ENCODE measurements at regions not wholly inside any gene's neighbourhood (a gene's known extent, or its start where the extent isn't known, plus 50 kb on each side); places are given as distances from the start of the nearest gene placed in this dataset.
A peak's percentile ranks its signal among the peaks of the same experiment; 100 is the strongest.
"Not testable (repeated sequence)": the region's sequence is repeated elsewhere in the genome, so short reads cannot be mapped to it uniquely, and the experiment has no call there.

GRCh38 chr22:25334631-25335030, 115.2 kb downstream of the CRYBB2 start:
- H3K27me3 Mint-ChIP-seq; H3K36me3 Mint-ChIP-seq; H3K4me3 Mint-ChIP-seq; ATAC-seq (ENCODE audit: low read depth); H3K4me1 Mint-ChIP-seq; POLR2A ChIA-PET; H3K27ac Mint-ChIP-seq; H3K9me3 Mint-ChIP-seq; DNase-seq: not testable (repeated sequence)

DNA sequence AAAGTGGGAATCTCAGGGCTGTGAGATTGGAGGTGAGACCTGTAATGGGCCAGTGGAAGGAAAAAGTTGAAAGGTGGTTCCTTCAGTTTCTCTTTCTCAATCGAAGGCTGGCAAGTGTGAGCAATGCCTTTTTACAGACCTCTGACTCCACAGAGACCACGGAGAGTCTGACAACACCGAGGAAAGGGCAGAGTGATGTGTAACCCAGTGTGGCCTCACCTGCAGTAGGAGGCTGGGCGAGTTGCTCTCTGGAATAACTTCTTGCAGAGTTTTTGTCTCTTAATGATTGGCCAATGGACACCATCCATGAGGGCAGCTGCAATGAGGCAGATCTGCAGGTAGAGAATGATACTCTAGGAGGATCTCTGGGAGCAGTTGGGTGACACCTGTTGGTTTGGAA, 115.8 kb downstream of the CRYBB2 start:
- H3K27ac Mint-ChIP-seq; DNase-seq; H3K27me3 Mint-ChIP-seq; H3K4me3 Mint-ChIP-seq; POLR2A ChIA-PET; ATAC-seq (ENCODE audit: low read depth); H3K36me3 Mint-ChIP-seq; H3K4me1 Mint-ChIP-seq; H3K9me3 Mint-ChIP-seq: not testable (repeated sequence)

GRCh38 chr22:25340536-25340935, 121.1 kb downstream of the CRYBB2 start:
- DNase-seq; H3K27ac Mint-ChIP-seq; H3K36me3 Mint-ChIP-seq; H3K4me1 Mint-ChIP-seq; H3K4me3 Mint-ChIP-seq; H3K27me3 Mint-ChIP-seq; H3K9me3 Mint-ChIP-seq; ATAC-seq (ENCODE audit: low read depth); POLR2A ChIA-PET: not testable (repeated sequence)

DNA sequence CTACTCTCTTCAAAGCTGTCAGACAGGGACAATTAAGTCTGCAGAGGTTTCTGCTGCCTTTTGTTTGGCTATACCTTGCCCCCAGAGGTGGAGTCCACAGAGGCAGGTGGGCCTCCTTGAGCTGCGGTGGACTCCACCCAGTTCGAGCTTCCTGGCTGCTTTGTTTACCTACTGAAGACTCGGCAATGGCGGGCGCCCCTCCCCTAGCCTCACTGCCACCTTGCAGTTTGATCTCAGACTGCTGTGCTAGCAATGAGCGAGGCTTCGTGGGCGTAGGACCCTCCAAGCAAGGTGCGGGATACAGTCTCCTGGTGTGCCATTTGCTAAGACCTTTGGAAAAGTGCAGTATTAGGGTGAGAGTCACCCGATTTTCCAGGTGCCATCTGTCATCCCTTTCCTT, 124.9 kb downstream of the CRYBB2 start:
- ATAC-seq (ENCODE audit: low read depth); H3K4me3 Mint-ChIP-seq; H3K27ac Mint-ChIP-seq; H3K27me3 Mint-ChIP-seq; H3K9me3 Mint-ChIP-seq; H3K4me1 Mint-ChIP-seq; POLR2A ChIA-PET; DNase-seq: not testable (repeated sequence)
- peaks cover 21% of the 10 kb centered on the region for H3K36me3 Mint-ChIP-seq

- Mint-ChIP-seq H3K9me3 (peaks cover 4% of the 10 kb centered on the region), H3K27me3 (no peaks in the 10 kb centered on the region), H3K4me3 (no peak overlapping the region), H3K27ac (no peak overlapping the region), H3K36me3 (peaks cover 28% of the 10 kb centered on the region), H3K4me1 (no peaks in the 10 kb centered on the region)
- POLR2A ChIA-PET: no interaction called here
- ATAC-seq (ENCODE audit: low read depth): no peak
- no peak for DNase-seq
These were observed 127.7 kb downstream of the CRYBB2 start for GRCh38 chr22:25346859-25347751.

DNA sequence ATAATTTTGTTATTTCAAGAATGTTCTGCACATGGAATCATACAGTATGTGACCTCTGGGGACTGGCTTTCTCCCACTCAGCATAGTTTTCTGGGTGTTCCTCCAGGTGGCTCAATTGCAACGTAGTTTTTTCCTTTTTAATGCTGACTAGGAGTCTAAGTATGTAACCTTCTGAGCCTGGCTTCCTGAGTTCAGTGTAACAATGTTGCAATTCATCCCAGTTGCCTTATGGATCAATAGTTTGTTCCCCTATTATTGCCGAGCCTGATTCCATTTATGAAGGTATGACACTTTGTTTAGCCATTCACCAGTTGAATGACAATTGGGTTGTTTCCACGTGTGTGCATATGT, 128.3 kb downstream of the CRYBB2 start:
- DNase-seq: no peak
- no peak overlapping the region for H3K4me3 Mint-ChIP-seq
- POLR2A ChIA-PET: no interaction called here
- peaks cover 27% of the 10 kb centered on the region for H3K36me3 Mint-ChIP-seq
- H3K27me3 Mint-ChIP-seq: no peaks in the 10 kb centered on the region
- no peak for ATAC-seq (ENCODE audit: low read depth)
- no peak overlapping the region for H3K27ac Mint-ChIP-seq
- peaks cover 3% of the 10 kb centered on the region for H3K9me3 Mint-ChIP-seq
- H3K4me1 Mint-ChIP-seq: no peaks in the 10 kb centered on the region

DNA sequence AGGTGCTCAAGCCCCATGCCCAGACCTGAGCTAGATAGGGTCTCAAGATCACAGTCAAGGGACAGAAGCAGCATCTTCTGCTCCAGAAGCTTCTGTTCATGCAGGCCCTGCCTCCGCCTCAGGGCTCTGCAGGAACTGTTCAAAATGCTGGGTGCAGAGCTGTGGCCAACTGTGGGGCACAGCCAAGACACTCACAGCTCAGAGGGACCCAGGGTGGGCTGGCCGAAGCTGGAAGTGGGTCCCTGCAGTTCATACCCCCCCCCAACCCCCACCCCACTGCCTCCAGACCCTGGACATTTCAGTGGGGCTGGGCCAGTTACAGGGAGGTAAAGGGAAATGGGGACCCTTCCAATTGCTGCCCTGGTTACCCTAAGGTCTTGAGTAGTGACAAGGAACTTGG, 129.0 kb downstream of the CRYBB2 start:
- Mint-ChIP-seq H3K27ac (no peak overlapping the region), H3K36me3 (peaks cover 27% of the 10 kb centered on the region), H3K4me3 (no peak overlapping the region), H3K4me1 (no peaks in the 10 kb centered on the region), H3K27me3 (no peaks in the 10 kb centered on the region), H3K9me3 (peaks cover 3% of the 10 kb centered on the region)
- ATAC-seq (ENCODE audit: low read depth) (no peak), DNase-seq (no peak)
- POLR2A ChIA-PET: no interaction called here

DNA sequence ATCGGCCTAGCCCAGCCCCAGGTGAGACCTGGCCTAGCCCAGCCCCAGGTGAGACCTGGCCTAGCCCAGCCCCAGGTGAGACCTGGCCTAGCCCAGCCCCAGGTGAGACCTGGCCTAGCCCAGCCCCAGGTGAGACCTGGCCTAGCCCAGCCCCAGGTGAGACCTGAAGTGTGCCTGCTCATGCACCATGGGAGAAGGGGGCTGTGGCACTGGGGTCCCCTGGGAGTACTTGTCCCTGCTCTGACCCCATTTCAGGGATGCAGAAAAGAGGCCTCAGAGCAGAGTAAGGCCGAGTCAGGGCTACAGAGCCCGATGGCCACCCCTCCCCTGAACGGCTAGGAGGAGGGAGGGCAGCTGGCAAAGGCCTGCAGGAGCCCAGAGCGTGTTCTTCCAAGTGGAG, 129.6 kb downstream of the CRYBB2 start:
- DNase-seq: not testable (repeated sequence)
- peaks cover 30% of the 10 kb centered on the region for H3K36me3 Mint-ChIP-seq

GRCh38 chr22:25350551-25350971, 131.1 kb downstream of the CRYBB2 start:
- no peak for DNase-seq

More for the DNA sequence above, 129.6 kb downstream of the CRYBB2 start:
- not testable (repeated sequence) for H3K4me1 Mint-ChIP-seq; ATAC-seq (ENCODE audit: low read depth); H3K27ac Mint-ChIP-seq; H3K4me3 Mint-ChIP-seq; H3K27me3 Mint-ChIP-seq; H3K9me3 Mint-ChIP-seq
- POLR2A ChIA-PET: interaction anchor here (0.6 kb wide), 1 partner anchor 10 kb away, joined by 3 read pairs; no protein-coding TSS in a partner anchor

DNA sequence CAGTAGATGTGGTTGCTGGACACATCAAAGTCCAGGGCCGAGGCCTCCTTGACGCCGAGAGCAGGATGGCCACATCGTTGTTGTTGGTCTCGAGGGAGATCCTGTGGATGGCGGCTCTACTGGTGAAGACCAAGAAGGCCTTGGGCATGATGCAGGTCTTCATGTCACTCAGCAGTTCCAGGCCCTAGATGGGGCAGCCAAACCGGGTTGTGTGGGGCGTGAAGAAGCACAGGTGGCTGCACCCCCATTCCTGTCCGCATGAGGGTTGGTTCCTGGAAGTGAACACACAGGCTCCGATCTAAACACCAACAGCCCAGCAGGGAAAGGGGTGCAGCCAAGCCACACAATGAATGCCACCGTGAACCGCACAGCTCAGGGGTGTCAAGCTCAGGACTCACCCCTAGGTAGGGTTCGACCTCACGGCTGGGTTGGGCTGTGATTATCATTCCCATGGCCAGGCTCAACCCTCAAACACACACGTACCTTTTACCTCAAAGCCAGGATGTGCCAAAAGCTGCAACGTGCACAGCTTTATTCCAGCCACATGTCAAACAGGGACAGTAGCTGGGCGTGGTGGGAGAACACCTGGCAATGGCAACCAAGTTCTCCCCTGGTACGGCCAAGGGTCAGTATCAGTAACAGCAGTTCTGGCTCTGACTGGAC, 132.3 kb downstream of the CRYBB2 start:
- ATAC-seq (ENCODE audit: low read depth) (no peak), DNase-seq (no peak)
- Mint-ChIP-seq H3K36me3 (peaks cover 19% of the 10 kb centered on the region), H3K27me3 (no peaks in the 10 kb centered on the region), H3K27ac (no peak overlapping the region), H3K4me1 (no peaks in the 10 kb centered on the region), H3K4me3 (no peak overlapping the region), H3K9me3 (no peaks in the 10 kb centered on the region)
- POLR2A ChIA-PET: no interaction called here

More at GRCh38 chr22:25350551-25350971, 131.1 kb downstream of the CRYBB2 start:
- ATAC-seq (ENCODE audit: low read depth): no peak
- H3K9me3 Mint-ChIP-seq: peaks cover 3% of the 10 kb centered on the region
- no peak overlapping the region for H3K4me3 Mint-ChIP-seq
- no peaks in the 10 kb centered on the region for H3K27me3 Mint-ChIP-seq
- H3K4me1 Mint-ChIP-seq: no peaks in the 10 kb centered on the region
- POLR2A ChIA-PET: no interaction called here
- H3K27ac Mint-ChIP-seq: no peak overlapping the region
- H3K36me3 Mint-ChIP-seq: peaks cover 26% of the 10 kb centered on the region

DNA sequence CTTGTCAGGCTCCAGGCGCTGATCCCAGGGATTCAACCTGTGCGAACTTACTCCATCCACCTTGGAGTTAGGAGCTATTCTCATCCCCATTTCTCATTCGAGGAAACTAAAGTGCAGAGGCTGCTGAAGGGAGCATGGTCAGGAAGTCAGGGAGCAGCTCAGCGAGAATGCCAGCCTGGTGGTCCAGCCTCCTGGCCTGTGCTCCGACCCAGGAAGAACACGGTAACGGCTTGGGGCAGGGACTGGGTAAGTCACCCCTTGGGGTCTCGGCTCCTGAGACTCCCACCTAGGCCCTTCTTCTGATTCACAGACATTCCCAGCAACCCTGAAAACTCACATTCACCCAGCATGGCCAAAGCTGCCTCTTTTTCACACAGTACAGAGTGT, 132.8 kb downstream of the CRYBB2 start:
- no peaks in the 10 kb centered on the region for H3K4me1 Mint-ChIP-seq
- no peak overlapping the region for H3K4me3 Mint-ChIP-seq
- no peak for ATAC-seq (ENCODE audit: low read depth)
- POLR2A ChIA-PET: no interaction called here
- H3K36me3 Mint-ChIP-seq: peaks cover 19% of the 10 kb centered on the region
- no peak overlapping the region for H3K27ac Mint-ChIP-seq
- DNase-seq: no peak
- no peaks in the 10 kb centered on the region for H3K27me3 Mint-ChIP-seq
- no peaks in the 10 kb centered on the region for H3K9me3 Mint-ChIP-seq

DNA sequence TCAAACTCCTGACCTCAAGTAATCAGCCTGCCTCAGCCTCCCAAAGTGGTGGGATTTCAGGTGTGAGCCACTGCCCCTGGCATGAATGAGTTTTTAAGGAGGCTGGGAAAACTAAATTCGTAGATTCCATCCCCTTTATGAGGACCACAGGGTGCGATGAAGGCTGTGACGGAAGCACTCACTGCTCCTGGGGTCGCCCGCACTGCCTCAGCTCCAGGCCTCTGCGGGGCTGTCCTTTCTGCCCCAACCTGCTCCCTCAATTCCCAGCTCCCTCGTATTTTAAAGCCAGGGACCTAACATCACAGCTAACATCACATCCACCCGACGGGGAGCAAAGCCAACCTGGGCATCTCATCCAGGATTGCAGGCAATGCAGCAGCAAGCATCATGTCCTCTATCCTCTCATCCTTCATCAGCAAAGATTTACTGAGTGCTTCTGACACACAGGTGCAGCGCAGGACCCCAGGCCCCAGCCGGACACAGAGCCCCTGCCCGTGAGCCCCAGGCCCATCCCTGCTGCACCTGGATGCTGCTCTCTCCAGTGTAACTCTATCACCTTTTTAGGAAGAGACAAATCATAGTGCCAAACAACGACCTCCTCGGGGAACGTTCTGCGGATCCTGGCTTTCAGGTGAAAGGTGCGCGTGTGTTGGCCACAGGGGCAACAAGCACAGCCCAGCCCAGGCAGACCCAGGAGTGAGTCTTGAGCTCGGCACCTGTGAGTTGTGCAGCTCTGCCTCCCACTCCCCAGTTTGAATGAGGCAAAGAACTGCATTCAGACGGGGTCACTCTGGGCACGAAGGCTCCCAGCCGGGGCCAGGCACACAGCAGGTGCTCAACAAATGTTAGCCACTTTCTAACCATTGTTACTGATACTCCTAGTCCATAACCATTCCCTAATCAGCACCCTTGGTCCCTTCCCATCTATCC, 134.3 kb downstream of the CRYBB2 start:
- peaks cover 12% of the 10 kb centered on the region for H3K36me3 Mint-ChIP-seq
- H3K4me1 Mint-ChIP-seq: no peaks in the 10 kb centered on the region
- no peak overlapping the region for H3K4me3 Mint-ChIP-seq
- no peaks in the 10 kb centered on the region for H3K9me3 Mint-ChIP-seq
- no peaks in the 10 kb centered on the region for H3K27me3 Mint-ChIP-seq
- H3K27ac Mint-ChIP-seq: no peak overlapping the region
- POLR2A ChIA-PET: interaction anchor here (0.6 kb wide), 1 partner anchor 23 kb away, joined by 4 read pairs; no protein-coding TSS in a partner anchor
- DNase-seq: peak; percentile 8
- ATAC-seq (ENCODE audit: low read depth): no peak

DNA sequence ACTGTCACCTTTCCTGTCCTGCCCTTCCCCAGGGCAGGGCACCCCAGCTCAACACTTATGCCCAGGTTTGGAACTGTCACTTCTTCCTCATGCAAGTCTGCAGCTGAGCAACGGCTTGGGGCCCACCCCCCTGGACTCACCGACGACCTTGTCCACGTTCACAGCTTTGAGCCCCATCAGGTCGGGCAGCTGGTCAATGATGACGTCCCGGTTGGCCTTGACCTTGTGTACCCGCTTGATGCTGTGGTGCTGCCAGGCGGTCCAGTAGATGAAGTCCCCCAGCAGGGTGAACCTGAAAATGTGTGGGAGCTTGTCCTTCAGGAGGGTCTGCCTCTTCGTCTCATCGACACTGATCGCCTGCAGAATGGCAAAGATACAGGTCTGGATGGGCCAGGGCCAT, 135.0 kb downstream of the CRYBB2 start:
- ATAC-seq (ENCODE audit: low read depth): no peak
- Mint-ChIP-seq H3K4me3 (no peak overlapping the region), H3K27me3 (no peaks in the 10 kb centered on the region), H3K36me3 (peaks cover 11% of the 10 kb centered on the region), H3K27ac (no peak overlapping the region), H3K9me3 (no peaks in the 10 kb centered on the region), H3K4me1 (no peaks in the 10 kb centered on the region)
- POLR2A ChIA-PET: no interaction called here
- DNase-seq: peak; percentile 13
